ENCODE measurements at regions not wholly inside any gene's neighbourhood (a gene's known extent, or its start where the extent isn't known, plus 50 kb on each side); places are given as distances from the start of the nearest gene placed in this dataset.

GRCh38 chr20:4613718-4614620 is 72.3 kb upstream of the PRNP start:
- no peak for TF ChIP-seq TAF1 (IDR thresholded peaks at IDR 0.05; ENCODE audit: low read depth, low read length)
- TF ChIP-seq POLR2A (IDR thresholded peaks at IDR 0.05; ENCODE audit: low read depth, low read length), result no peak
- no peak for TF ChIP-seq POLR2AphosphoS5 (IDR thresholded peaks at IDR 0.05; ENCODE audit: low read depth, low read length)
- TF ChIP-seq PAX5 (IDR thresholded peaks at IDR 0.05; ENCODE audit: insufficient read depth, low read length, severe bottlenecking), result no peak
- no peak for TF ChIP-seq POU2F2 (IDR thresholded peaks at IDR 0.05; ENCODE audit: low read depth, low read length)
- peak; percentile 58 for TF ChIP-seq SPI1 (IDR thresholded peaks at IDR 0.05; ENCODE audit: low read depth, low read length)
- peak; percentile 78 for FAIRE-seq
- DNase-seq (ENCODE audit: insufficient read length, low spot score), result peak; percentile 26

GRCh38 chr20:4613184-4613583 is 73.1 kb upstream of the PRNP start:
- no peak for DNase-seq (ENCODE audit: insufficient read length, low spot score)
- TF ChIP-seq TAF1 (IDR thresholded peaks at IDR 0.05; ENCODE audit: low read depth, low read length) (no peak), POLR2AphosphoS5 (IDR thresholded peaks at IDR 0.05; ENCODE audit: low read depth, low read length) (no peak), POLR2A (IDR thresholded peaks at IDR 0.05; ENCODE audit: low read depth, low read length) (no peak), PAX5 (IDR thresholded peaks at IDR 0.05; ENCODE audit: insufficient read depth, low read length, severe bottlenecking) (no peak), POU2F2 (IDR thresholded peaks at IDR 0.05; ENCODE audit: low read depth, low read length) (no peak), SPI1 (IDR thresholded peaks at IDR 0.05; ENCODE audit: low read depth, low read length) (no peak)
- FAIRE-seq, result no peak

GRCh38 chr20:4610871-4611270 is 75.4 kb upstream of the PRNP start:
- TF ChIP-seq POLR2A (IDR thresholded peaks at IDR 0.05; ENCODE audit: low read depth, low read length), result no peak
- no peak for TF ChIP-seq SPI1 (IDR thresholded peaks at IDR 0.05; ENCODE audit: low read depth, low read length)
- no peak for TF ChIP-seq POLR2AphosphoS5 (IDR thresholded peaks at IDR 0.05; ENCODE audit: low read depth, low read length)
- TF ChIP-seq POU2F2 (IDR thresholded peaks at IDR 0.05; ENCODE audit: low read depth, low read length), result no peak
- no peak for TF ChIP-seq PAX5 (IDR thresholded peaks at IDR 0.05; ENCODE audit: insufficient read depth, low read length, severe bottlenecking)
- no peak for FAIRE-seq

GRCh38 chr20:4609511-4609910 is 76.7 kb upstream of the PRNP start:
- TF ChIP-seq POLR2A (IDR thresholded peaks at IDR 0.05; ENCODE audit: low read depth, low read length), result no peak
- no peak for TF ChIP-seq POU2F2 (IDR thresholded peaks at IDR 0.05; ENCODE audit: low read depth, low read length)
- no peak for TF ChIP-seq TAF1 (IDR thresholded peaks at IDR 0.05; ENCODE audit: low read depth, low read length)
- no peak for TF ChIP-seq POLR2AphosphoS5 (IDR thresholded peaks at IDR 0.05; ENCODE audit: low read depth, low read length)
- no peak for TF ChIP-seq SPI1 (IDR thresholded peaks at IDR 0.05; ENCODE audit: low read depth, low read length)
- no peak for TF ChIP-seq PAX5 (IDR thresholded peaks at IDR 0.05; ENCODE audit: insufficient read depth, low read length, severe bottlenecking)
- DNase-seq (ENCODE audit: insufficient read length, low spot score) (no peak), FAIRE-seq (no peak)

More at GRCh38 chr20:4610871-4611270, 75.4 kb upstream of the PRNP start:
- no peak for DNase-seq (ENCODE audit: insufficient read length, low spot score)

GRCh38 chr20:4608861-4609260 is 77.4 kb upstream of the PRNP start:
- TF ChIP-seq POLR2AphosphoS5 (IDR thresholded peaks at IDR 0.05; ENCODE audit: low read depth, low read length), result no peak
- TF ChIP-seq POLR2A (IDR thresholded peaks at IDR 0.05; ENCODE audit: low read depth, low read length), result no peak
- no peak for TF ChIP-seq PAX5 (IDR thresholded peaks at IDR 0.05; ENCODE audit: insufficient read depth, low read length, severe bottlenecking)
- no peak for TF ChIP-seq TAF1 (IDR thresholded peaks at IDR 0.05; ENCODE audit: low read depth, low read length)
- TF ChIP-seq SPI1 (IDR thresholded peaks at IDR 0.05; ENCODE audit: low read depth, low read length), result no peak
- no peak for TF ChIP-seq POU2F2 (IDR thresholded peaks at IDR 0.05; ENCODE audit: low read depth, low read length)

GRCh38 chr20:4607287-4607713 is 79.0 kb upstream of the PRNP start:
- peak; percentile 83 for FAIRE-seq

More at GRCh38 chr20:4608861-4609260, 77.4 kb upstream of the PRNP start:
- DNase-seq (ENCODE audit: insufficient read length, low spot score), result no peak
- FAIRE-seq, result no peak

GRCh38 chr20:4606051-4606450 is 80.2 kb upstream of the PRNP start:
- no peak for DNase-seq (ENCODE audit: insufficient read length, low spot score)
- TF ChIP-seq POLR2A (IDR thresholded peaks at IDR 0.05; ENCODE audit: low read depth, low read length) (no peak), POLR2AphosphoS5 (IDR thresholded peaks at IDR 0.05; ENCODE audit: low read depth, low read length) (no peak), TAF1 (IDR thresholded peaks at IDR 0.05; ENCODE audit: low read depth, low read length) (no peak), PAX5 (IDR thresholded peaks at IDR 0.05; ENCODE audit: insufficient read depth, low read length, severe bottlenecking) (no peak), SPI1 (IDR thresholded peaks at IDR 0.05; ENCODE audit: low read depth, low read length) (no peak), POU2F2 (IDR thresholded peaks at IDR 0.05; ENCODE audit: low read depth, low read length) (no peak)
- FAIRE-seq, result no peak

More at GRCh38 chr20:4607287-4607713, 79.0 kb upstream of the PRNP start:
- peak; percentile 25 for DNase-seq (ENCODE audit: insufficient read length, low spot score)
- TF ChIP-seq SPI1 (IDR thresholded peaks at IDR 0.05; ENCODE audit: low read depth, low read length), result no peak
- TF ChIP-seq POU2F2 (IDR thresholded peaks at IDR 0.05; ENCODE audit: low read depth, low read length), result no peak
- no peak for TF ChIP-seq TAF1 (IDR thresholded peaks at IDR 0.05; ENCODE audit: low read depth, low read length)
- TF ChIP-seq PAX5 (IDR thresholded peaks at IDR 0.05; ENCODE audit: insufficient read depth, low read length, severe bottlenecking), result no peak
- no peak for TF ChIP-seq POLR2AphosphoS5 (IDR thresholded peaks at IDR 0.05; ENCODE audit: low read depth, low read length)
- TF ChIP-seq POLR2A (IDR thresholded peaks at IDR 0.05; ENCODE audit: low read depth, low read length), result no peak

GRCh38 chr20:4605166-4605565 is 81.1 kb upstream of the PRNP start:
- TF ChIP-seq PAX5 (IDR thresholded peaks at IDR 0.05; ENCODE audit: insufficient read depth, low read length, severe bottlenecking), result no peak
- TF ChIP-seq TAF1 (IDR thresholded peaks at IDR 0.05; ENCODE audit: low read depth, low read length), result no peak
- TF ChIP-seq POLR2AphosphoS5 (IDR thresholded peaks at IDR 0.05; ENCODE audit: low read depth, low read length), result no peak
- no peak for TF ChIP-seq POU2F2 (IDR thresholded peaks at IDR 0.05; ENCODE audit: low read depth, low read length)
- no peak for TF ChIP-seq SPI1 (IDR thresholded peaks at IDR 0.05; ENCODE audit: low read depth, low read length)
- TF ChIP-seq POLR2A (IDR thresholded peaks at IDR 0.05; ENCODE audit: low read depth, low read length), result no peak
- no peak for FAIRE-seq
- DNase-seq (ENCODE audit: insufficient read length, low spot score), result no peak

- FAIRE-seq (no peak), DNase-seq (ENCODE audit: insufficient read length, low spot score) (no peak)
- TF ChIP-seq POU2F2 (IDR thresholded peaks at IDR 0.05; ENCODE audit: low read depth, low read length) (no peak), POLR2A (IDR thresholded peaks at IDR 0.05; ENCODE audit: low read depth, low read length) (no peak), POLR2AphosphoS5 (IDR thresholded peaks at IDR 0.05; ENCODE audit: low read depth, low read length) (no peak), PAX5 (IDR thresholded peaks at IDR 0.05; ENCODE audit: insufficient read depth, low read length, severe bottlenecking) (no peak), SPI1 (IDR thresholded peaks at IDR 0.05; ENCODE audit: low read depth, low read length) (no peak), TAF1 (IDR thresholded peaks at IDR 0.05; ENCODE audit: low read depth, low read length) (no peak)
Observed at GRCh38 chr20:4604580-4604979, 81.7 kb upstream of the PRNP start.
